GM18519 (cell line): ENCODE measurements at regions not wholly inside any gene's neighbourhood (a gene's known extent, or its start where the extent isn't known, plus 50 kb on each side); places are given as distances from the start of the nearest gene placed in this dataset.

ENCODE experiments used
- ATAC-seq: cut with Tn5 transposase; IDR thresholded peaks from one replicate; pipeline ENCODE4 v1.9.1; 2021; ENCODE audit warnings: mild to moderate bottlenecking, moderate library complexity; ENCODE audit not compliant: unreplicated experiment, low FRiP score

- no peak for ATAC-seq
These were observed 210.2 kb upstream of the ADARB2 start for GRCh38 chr10:1947464-1948003.

GRCh38 chr10:1944487-1944886 lies 207.2 kb upstream of the ADARB2 start:
- ATAC-seq: no peak

GRCh38 chr10:1942478-1942877 lies 205.2 kb upstream of the ADARB2 start:
- ATAC-seq: no peak

- ATAC-seq: no peak
These were observed 201.7 kb upstream of the ADARB2 start for GRCh38 chr10:1939016-1939415.

GRCh38 chr10:1938317-1938716 lies 201.0 kb upstream of the ADARB2 start:
- no peak for ATAC-seq

- no peak for ATAC-seq
These were observed 198.6 kb upstream of the ADARB2 start for GRCh38 chr10:1935912-1936311.

GRCh38 chr10:1933215-1933614 lies 195.9 kb upstream of the ADARB2 start:
- no peak for ATAC-seq

- no peak for ATAC-seq
These were observed 195.4 kb upstream of the ADARB2 start for GRCh38 chr10:1932692-1933094.

GRCh38 chr10:1928606-1929005 lies 191.3 kb upstream of the ADARB2 start:
- ATAC-seq: no peak

- no peak for ATAC-seq
These were observed 186.7 kb upstream of the ADARB2 start for GRCh38 chr10:1923998-1924397.

- ATAC-seq: no peak
These were observed 186.3 kb upstream of the ADARB2 start for GRCh38 chr10:1923586-1923985.

GRCh38 chr10:1920941-1921340 lies 183.6 kb upstream of the ADARB2 start:
- no peak for ATAC-seq

- no peak for ATAC-seq
These were observed 182.8 kb upstream of the ADARB2 start for GRCh38 chr10:1920127-1920526.

GRCh38 chr10:1911771-1912170 lies 174.4 kb upstream of the ADARB2 start:
- no peak for ATAC-seq

- ATAC-seq: no peak
These were observed 166.7 kb upstream of the ADARB2 start for GRCh38 chr10:1903982-1904381.

GRCh38 chr10:1896153-1896552 lies 158.8 kb upstream of the ADARB2 start:
- no peak for ATAC-seq

- ATAC-seq: no peak
These were observed 158.4 kb upstream of the ADARB2 start for GRCh38 chr10:1895691-1896090.

- ATAC-seq: no peak
These were observed 157.6 kb upstream of the ADARB2 start for GRCh38 chr10:1894912-1895311.

GRCh38 chr10:1893941-1894340 lies 156.6 kb upstream of the ADARB2 start:
- ATAC-seq: no peak

- ATAC-seq: no peak
These were observed 148.7 kb upstream of the ADARB2 start for GRCh38 chr10:1886039-1886438.

- ATAC-seq: no peak
These were observed 145.4 kb upstream of the ADARB2 start for GRCh38 chr10:1882728-1883127.

- no peak for ATAC-seq
These were observed 144.9 kb upstream of the ADARB2 start for GRCh38 chr10:1882180-1882579.

GRCh38 chr10:1881636-1882035 lies 144.3 kb upstream of the ADARB2 start:
- ATAC-seq: no peak
